H9 (cell line): ENCODE measurements at regions not wholly inside any gene's neighbourhood (a gene's known extent, or its start where the extent isn't known, plus 50 kb on each side); places are given as distances from the start of the nearest gene placed in this dataset.

Experiments used
- DNase-seq: peaks from one replicate; pipeline ENCODE4 v3.0.0-alpha.2; 2017
- H2AFZ ChIP-seq: one replicate; pipeline ENCODE4 v1.6.1; 2013; ENCODE audit warnings: mild to moderate bottlenecking, low read length, control low read depth, moderate library complexity
- H2AK5ac ChIP-seq: 2 replicates; pipeline ENCODE4 v1.6.1; 2013; ENCODE audit warnings: low read length, control low read depth, mixed read lengths; ENCODE audit not compliant: insufficient read length
- H2BK120ac ChIP-seq: one replicate; pipeline ENCODE4 v1.6.1; 2013; ENCODE audit warnings: low read depth, mild to moderate bottlenecking, low read length, control low read depth, inconsistent platforms; ENCODE audit not compliant: poor library complexity, severe bottlenecking
- H2BK12ac ChIP-seq: 2 replicates; pipeline ENCODE4 v1.6.1; 2013; ENCODE audit warnings: low read length, control low read depth, mixed read lengths, low read depth; ENCODE audit not compliant: insufficient read length
- H2BK15ac ChIP-seq: 2 replicates; pipeline ENCODE4 v1.6.1; 2013; ENCODE audit warnings: low read depth, low read length, control low read depth
- H2BK20ac ChIP-seq: one replicate; pipeline ENCODE4 v1.6.1; 2013; ENCODE audit warnings: low read depth, mild to moderate bottlenecking, low read length, control low read depth, inconsistent platforms; ENCODE audit not compliant: poor library complexity, severe bottlenecking
- H2BK5ac ChIP-seq: 2 replicates; pipeline ENCODE4 v1.6.1; 2013; ENCODE audit warnings: low read length, control low read depth, mixed read lengths; ENCODE audit not compliant: insufficient read length
- H3K14ac ChIP-seq: 2 replicates; pipeline ENCODE4 v1.6.1; 2013; ENCODE audit warnings: low read length, control low read depth; ENCODE audit not compliant: insufficient read depth
- H3K18ac ChIP-seq: 2 replicates; pipeline ENCODE4 v1.6.1; 2013; ENCODE audit warnings: low read depth, mild to moderate bottlenecking, mixed read lengths, low read length, control low read depth; ENCODE audit not compliant: insufficient read length
- H3K23ac ChIP-seq: 2 replicates; pipeline ENCODE4 v1.6.1; 2013; ENCODE audit warnings: low read length, control low read depth, mixed read lengths, low read depth; ENCODE audit not compliant: insufficient read length
- H3K23me2 ChIP-seq: 2 replicates; pipeline ENCODE4 v1.6.1; 2013; ENCODE audit warnings: low read depth, mild to moderate bottlenecking, mixed read lengths, low read length, control low read depth; ENCODE audit not compliant: insufficient read length, poor library complexity, severe bottlenecking
- H3K27ac ChIP-seq: 2 replicates; pipeline ENCODE4 v1.5.1; 2013; ENCODE audit warnings: low read length, control low read depth, mixed read lengths, low read depth; ENCODE audit not compliant: insufficient read length
- H3K27me3 ChIP-seq: 2 replicates; pipeline ENCODE4 v1.6.1; 2013; ENCODE audit warnings: low read length, control low read depth, inconsistent platforms; ENCODE audit not compliant: insufficient read depth
- H3K4ac ChIP-seq: 2 replicates; pipeline ENCODE4 v1.6.1; 2013; ENCODE audit warnings: low read depth, mild to moderate bottlenecking, control low read depth, inconsistent platforms, low read length, moderate library complexity
- H3K4me1 ChIP-seq: 2 replicates; pipeline ENCODE4 v1.6.1; 2013; ENCODE audit warnings: low read length, control low read depth, inconsistent platforms; ENCODE audit not compliant: insufficient read depth
- H3K4me2 ChIP-seq: 2 replicates; pipeline ENCODE4 v1.6.1; 2013; ENCODE audit warnings: low read length, control low read depth, mixed read lengths; ENCODE audit not compliant: insufficient read length, insufficient read depth
- H3K56ac ChIP-seq: 2 replicates; pipeline ENCODE4 v1.6.1; 2013; ENCODE audit warnings: low read depth, mild to moderate bottlenecking, mixed read lengths, low read length, control low read depth; ENCODE audit not compliant: insufficient read length
- H3K79me1 ChIP-seq: 2 replicates; pipeline ENCODE4 v1.6.1; 2013; ENCODE audit warnings: low read depth, mild to moderate bottlenecking, moderate library complexity, low read length, control low read depth, inconsistent platforms; ENCODE audit not compliant: insufficient read depth, poor library complexity, severe bottlenecking
- H3K79me2 ChIP-seq: 2 replicates; pipeline ENCODE4 v1.6.1; 2013; ENCODE audit warnings: low read length, control low read depth, inconsistent platforms; ENCODE audit not compliant: insufficient read depth
- H3K9ac ChIP-seq: 2 replicates; pipeline ENCODE4 v1.6.1; 2013; ENCODE audit warnings: low read length, control low read depth, mixed read lengths; ENCODE audit not compliant: insufficient read length; ENCODE audit errors: extremely low read depth
- H3K9me3 ChIP-seq: one replicate; pipeline ENCODE4 v1.6.1; 2013; ENCODE audit warnings: low read depth, low read length, inconsistent platforms; ENCODE audit not compliant: control insufficient read depth
- H3T11ph ChIP-seq: one replicate; pipeline ENCODE4 v1.6.1; 2013; ENCODE audit warnings: mild to moderate bottlenecking, low read length, control low read depth, inconsistent platforms
- H4K20me1 ChIP-seq: one replicate; pipeline ENCODE4 v1.6.1; 2013; ENCODE audit not compliant: control insufficient read depth, insufficient read length, insufficient read depth
- H4K5ac ChIP-seq: 2 replicates; pipeline ENCODE4 v1.6.1; 2013; ENCODE audit warnings: low read depth, mild to moderate bottlenecking, mixed read lengths, low read length, control low read depth; ENCODE audit not compliant: insufficient read length
- H4K8ac ChIP-seq: replicated peaks from 2 replicates; pipeline ENCODE4 v1.6.1; 2013; ENCODE audit warnings: low read length, control low read depth, mixed read lengths, low read depth; ENCODE audit not compliant: insufficient read length
- H4K91ac ChIP-seq: 2 replicates; pipeline ENCODE4 v1.6.1; 2013; ENCODE audit warnings: low read depth, mild to moderate bottlenecking, moderate library complexity, mixed read lengths, low read length, control low read depth; ENCODE audit not compliant: insufficient read length
- H3K27ac Mint-ChIP-seq, 3 experiments: 2 replicates in 2 of 3; 3 replicates in 1 of 3; pipeline ENCODE4 v1.8.0; 2020 to 2021; ENCODE audit warnings: mixed read lengths in 3 of 3, mild to moderate bottlenecking in 1 of 3, moderate library complexity in 1 of 3
- H3K27me3 Mint-ChIP-seq: 2 replicates; pipeline ENCODE4 v1.8.0; 2021; ENCODE audit warnings: low read depth, mild to moderate bottlenecking, moderate library complexity, mixed read lengths
- H3K36me3 Mint-ChIP-seq, 3 experiments: 2 replicates in 2 of 3; 3 replicates in 1 of 3; pipeline ENCODE4 v1.8.0; 2020 to 2021; ENCODE audit warnings: low read depth in 3 of 3, mixed read lengths in 3 of 3; ENCODE audit not compliant: insufficient read depth in 1 of 3
- H3K4me1 Mint-ChIP-seq, 2 experiments: 2 replicates each; pipeline ENCODE4 v1.8.0; 2020; ENCODE audit warnings: mixed read lengths in 2 of 2
- H3K4me3 Mint-ChIP-seq, 2 experiments: 2 replicates in 1 of 2; 3 replicates in 1 of 2; pipeline ENCODE4 v1.8.0; 2020 to 2021; ENCODE audit warnings: mild to moderate bottlenecking in 2 of 2, mixed read lengths in 2 of 2, moderate library complexity in 1 of 2
- H3K9me3 Mint-ChIP-seq, 2 experiments: 2 replicates in 1 of 2; 3 replicates in 1 of 2; pipeline ENCODE4 v1.8.0; 2020; ENCODE audit warnings: mild to moderate bottlenecking in 2 of 2, mixed read lengths in 2 of 2, moderate library complexity in 1 of 2
- CTCF ChIP-seq: fragments of 200-600 bp; sonication (generic); conservative IDR thresholded peaks from 3 replicates; pipeline ENCODE4 v1.8.0; 2021; ENCODE audit warnings: antibody characterized with exemption, mild to moderate bottlenecking
- WGBS: extraction: QIAGEN DNeasy Blood & Tissue Kit; methylation state at CpG from one replicate; pipeline ENCODE4 v1.1.7; 2013; ENCODE audit warnings: missing lambda C conversion rate, low lambda C conversion rate, mixed read lengths; ENCODE audit not compliant: insufficient read length; ENCODE audit errors: extremely low coverage; 5-methylcytosine and 5-hydroxymethylcytosine counted together

- Histone ChIP-seq H3K27me3 (no peaks in the 10 kb centered on the region), H3K4me1 (peaks cover 2% of the 10 kb centered on the region; the same call in 1 of the 2 replicates), H2AK5ac (no peak overlapping the region), H4K20me1 (no peaks in the 10 kb centered on the region), H3K23me2 (no peaks in the 10 kb centered on the region), H3K27ac (no peak overlapping the region), H3T11ph (no peak overlapping the region), H2BK20ac (no peak overlapping the region), H4K91ac (no peak overlapping the region), H2BK12ac (no peak overlapping the region), H3K18ac (no peak overlapping the region), H3K79me1 (no peaks in the 10 kb centered on the region), H3K79me2 (no peaks in the 10 kb centered on the region), H2BK15ac (no peak overlapping the region), H3K9me3 (no peaks in the 10 kb centered on the region), H3K4ac (no peak overlapping the region), H2BK5ac (no peak overlapping the region), H3K56ac (no peak overlapping the region), H3K9ac (no peak overlapping the region), H3K4me2 (no peak overlapping the region), H3K23ac (no peak overlapping the region), H4K8ac (no peak overlapping the region), H2BK120ac (no peak overlapping the region), H3K14ac (no peak overlapping the region), H2AFZ (no peak overlapping the region), H4K5ac (no peak overlapping the region)
- Mint-ChIP-seq H3K9me3 (no peaks in the 10 kb centered on the region), H3K4me1 (peaks cover 35 to 38% of the 10 kb centered on the region in 2 experiments), H3K36me3 (no peaks in the 10 kb centered on the region), H3K27me3 (no peaks in the 10 kb centered on the region), H3K4me3 (no peak overlapping the region), H3K27ac (no peak overlapping the region)
- no CpG with 5 or more reads among the region's 3 CpGs for WGBS
- TF ChIP-seq CTCF = no peak
- DNase-seq = peak; percentile 46
These were observed 88.9 kb downstream of the RASSF10 start for GRCh38 chr11:13098063-13098462.
